Liver (tissue), 3 donors: ENCODE measurements at regions not wholly inside any gene's neighbourhood (a gene's known extent, or its start where the extent isn't known, plus 50 kb on each side); places are given as distances from the start of the nearest gene placed in this dataset.

ENCODE experiments used
- CTCF ChIP-seq: fragments of 150-350 bp; IDR thresholded peaks from 2 replicates; pipeline ENCODE4 v1.5.1; 2017; ENCODE audit warnings: improper control_type of control experiment, low read depth, low read length; ENCODE audit not compliant: missing input control
- RAD21 ChIP-seq, 2 donors: IDR thresholded peaks; 2 replicates each; pipeline ENCODE4 v1.6.1; 2016; ENCODE audit warnings: antibody characterized with exemption in 2 of 2, mild to moderate bottlenecking in 2 of 2
- REST ChIP-seq: IDR thresholded peaks from 2 replicates; pipeline ENCODE4 v1.6.1; 2016; ENCODE audit warnings: antibody characterized with exemption, mild to moderate bottlenecking
- YY1 ChIP-seq: IDR thresholded peaks from 2 replicates; pipeline ENCODE4 v1.6.1; 2016; ENCODE audit warnings: antibody characterized with exemption, mild to moderate bottlenecking
- TF ChIP-seq, protein P1 (sequence below): IDR thresholded peaks from 2 replicates; pipeline ENCODE4 v1.6.1; 2016; ENCODE audit warnings: antibody characterized with exemption
- donor health status: healthy.
- donor health status: healthy.

- no peak for TF ChIP-seq CTCF
- TF ChIP-seq REST = no peak
- TF ChIP-seq, protein P1, sequence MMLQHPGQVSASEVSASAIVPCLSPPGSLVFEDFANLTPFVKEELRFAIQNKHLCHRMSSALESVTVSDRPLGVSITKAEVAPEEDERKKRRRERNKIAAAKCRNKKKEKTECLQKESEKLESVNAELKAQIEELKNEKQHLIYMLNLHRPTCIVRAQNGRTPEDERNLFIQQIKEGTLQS = no peak
- TF ChIP-seq YY1 = no peak
- TF ChIP-seq RAD21 (IDR thresholded peaks at IDR 0.05) = no peak
Measured at GRCh38 chr5:91954136-91954535, 571.0 kb upstream of the ARRDC3 start.
